ENCODE measurements at regions not wholly inside any gene's neighbourhood (a gene's known extent, or its start where the extent isn't known, plus 50 kb on each side); places are given as distances from the start of the nearest gene placed in this dataset.

DNA sequence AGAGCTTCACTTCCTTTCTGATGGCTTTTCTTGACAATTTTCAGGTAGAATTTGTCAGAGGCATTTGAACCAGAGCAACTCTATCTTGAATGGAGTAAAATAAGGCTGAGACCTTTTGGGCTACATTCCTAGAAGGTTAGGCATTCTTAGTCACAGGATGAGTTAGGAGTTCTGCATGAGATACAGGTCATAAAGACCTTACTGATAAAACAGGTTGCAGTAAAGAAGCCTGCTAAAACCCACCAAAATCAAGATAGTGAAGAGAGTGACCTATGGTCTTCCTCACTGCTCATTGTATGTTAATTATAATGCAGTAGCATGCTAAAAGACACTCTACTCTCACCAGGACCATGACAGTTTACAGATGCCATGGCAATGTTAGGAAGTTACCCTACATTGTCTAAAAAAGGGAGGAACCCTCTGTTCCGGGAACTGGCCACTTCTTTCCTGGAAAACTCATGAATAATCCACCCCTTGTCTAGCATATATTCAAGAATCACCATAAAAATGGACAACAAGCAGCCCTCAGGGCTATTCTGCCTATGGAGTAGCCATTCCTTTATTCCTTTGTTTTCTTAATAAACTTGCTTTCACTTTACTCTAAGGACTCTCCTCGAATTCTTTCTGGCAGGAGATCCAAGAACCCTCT, 1519.7 kb upstream of the TENM4 start:
- Histone ChIP-seq H3K9me3 (ENCODE audit: control insufficient read depth, insufficient read depth, low read length) (no peaks in the 10 kb centered on the region), H3K4me3 (ENCODE audit: low read depth, low read length) (no peak overlapping the region), H3K27me3 (ENCODE audit: control insufficient read depth, insufficient read depth, low read length) (no peaks in the 10 kb centered on the region), H3K27ac (ENCODE audit: low read depth, low read length) (no peak overlapping the region)
- TF ChIP-seq, protein P1, sequence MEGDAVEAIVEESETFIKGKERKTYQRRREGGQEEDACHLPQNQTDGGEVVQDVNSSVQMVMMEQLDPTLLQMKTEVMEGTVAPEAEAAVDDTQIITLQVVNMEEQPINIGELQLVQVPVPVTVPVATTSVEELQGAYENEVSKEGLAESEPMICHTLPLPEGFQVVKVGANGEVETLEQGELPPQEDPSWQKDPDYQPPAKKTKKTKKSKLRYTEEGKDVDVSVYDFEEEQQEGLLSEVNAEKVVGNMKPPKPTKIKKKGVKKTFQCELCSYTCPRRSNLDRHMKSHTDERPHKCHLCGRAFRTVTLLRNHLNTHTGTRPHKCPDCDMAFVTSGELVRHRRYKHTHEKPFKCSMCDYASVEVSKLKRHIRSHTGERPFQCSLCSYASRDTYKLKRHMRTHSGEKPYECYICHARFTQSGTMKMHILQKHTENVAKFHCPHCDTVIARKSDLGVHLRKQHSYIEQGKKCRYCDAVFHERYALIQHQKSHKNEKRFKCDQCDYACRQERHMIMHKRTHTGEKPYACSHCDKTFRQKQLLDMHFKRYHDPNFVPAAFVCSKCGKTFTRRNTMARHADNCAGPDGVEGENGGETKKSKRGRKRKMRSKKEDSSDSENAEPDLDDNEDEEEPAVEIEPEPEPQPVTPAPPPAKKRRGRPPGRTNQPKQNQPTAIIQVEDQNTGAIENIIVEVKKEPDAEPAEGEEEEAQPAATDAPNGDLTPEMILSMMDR (IDR thresholded peaks at IDR 0.05; ENCODE audit: low read depth, low read length), result no peak
- no peak for DNase-seq (ENCODE audit: low read depth, low spot score)
- ChIA-PET POLR2A (no interaction called here), CTCF (no interaction called here)

DNA sequence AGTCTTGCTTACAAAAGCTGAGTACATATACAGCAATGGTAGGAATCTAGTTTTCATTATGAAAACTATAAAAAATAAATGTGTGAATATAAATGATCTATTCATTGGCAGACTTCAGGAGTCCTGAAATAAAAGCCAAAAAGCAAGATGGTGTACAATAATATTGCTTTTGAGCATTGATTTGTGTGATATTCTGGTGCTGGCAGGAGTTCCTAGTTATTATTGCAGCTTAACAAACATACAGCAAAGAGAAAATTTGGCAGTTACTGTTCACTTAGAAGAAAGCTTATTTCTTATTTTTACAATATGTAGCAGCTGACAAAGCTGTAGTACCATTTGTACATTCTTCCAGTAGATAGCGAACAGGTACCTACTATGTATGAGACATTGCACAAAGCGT, 1518.9 kb upstream of the TENM4 start:
- no peak for DNase-seq (ENCODE audit: low read depth, low spot score)
- ChIA-PET CTCF (no interaction called here), POLR2A (no interaction called here)
- Histone ChIP-seq H3K9me3 (ENCODE audit: control insufficient read depth, insufficient read depth, low read length) (no peaks in the 10 kb centered on the region), H3K4me3 (ENCODE audit: low read depth, low read length) (no peak overlapping the region), H3K27ac (ENCODE audit: low read depth, low read length) (no peak overlapping the region), H3K27me3 (ENCODE audit: control insufficient read depth, insufficient read depth, low read length) (no peaks in the 10 kb centered on the region)
- TF ChIP-seq, protein P1 (IDR thresholded peaks at IDR 0.05; ENCODE audit: low read depth, low read length), result no peak

DNA sequence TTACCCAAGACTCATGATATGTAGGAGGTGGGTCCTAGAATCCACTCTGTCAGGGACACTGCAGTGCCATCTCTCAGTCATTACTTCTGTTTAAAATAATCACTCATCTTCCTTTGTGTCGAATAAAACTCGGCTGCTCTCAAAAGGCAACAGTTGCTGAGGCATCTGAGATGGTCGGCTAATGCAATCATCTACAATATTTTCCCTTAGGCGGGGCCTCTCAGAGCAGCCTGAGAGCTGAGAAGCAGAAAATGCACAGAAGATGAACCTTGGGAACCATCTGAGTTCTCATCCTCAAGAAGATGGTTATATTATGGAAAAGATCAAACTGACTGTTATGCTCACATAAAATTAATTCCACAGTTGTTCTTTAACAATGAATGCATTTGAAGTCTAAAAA, 1518.2 kb upstream of the TENM4 start:
- no peak overlapping the region for H3K27ac ChIP-seq (ENCODE audit: low read depth, low read length)
- CTCF ChIA-PET, result no interaction called here
- DNase-seq (ENCODE audit: low read depth, low spot score), result no peak

DNA sequence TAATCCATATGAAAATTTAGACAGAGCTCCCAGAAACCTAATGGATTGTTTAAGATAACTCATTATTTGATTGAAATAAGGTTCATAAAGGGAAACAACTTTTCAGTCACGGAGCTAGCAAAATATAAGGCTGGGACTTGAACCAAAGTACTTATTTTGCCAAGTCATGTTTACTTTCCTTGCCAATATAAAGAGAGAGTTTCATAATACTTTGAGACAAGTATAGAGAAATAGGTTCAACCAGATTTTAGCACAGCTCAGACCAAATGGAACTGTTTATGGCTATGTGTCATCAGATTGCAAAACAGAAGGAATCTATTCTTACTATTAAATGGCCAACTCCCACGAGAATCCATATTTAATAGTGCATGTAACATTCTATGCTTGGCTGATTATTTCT, 1517.5 kb upstream of the TENM4 start:
- no peaks in the 10 kb centered on the region for H3K9me3 ChIP-seq (ENCODE audit: control insufficient read depth, insufficient read depth, low read length)
- POLR2A ChIA-PET, result no interaction called here
- no peak overlapping the region for H3K27ac ChIP-seq (ENCODE audit: low read depth, low read length)
- H3K4me3 ChIP-seq (ENCODE audit: low read depth, low read length), result no peak overlapping the region
- CTCF ChIA-PET, result no interaction called here
- no peaks in the 10 kb centered on the region for H3K27me3 ChIP-seq (ENCODE audit: control insufficient read depth, insufficient read depth, low read length)
- DNase-seq (ENCODE audit: low read depth, low spot score), result peak; percentile 4
- TF ChIP-seq, protein P1 (IDR thresholded peaks at IDR 0.05; ENCODE audit: low read depth, low read length), result no peak

More for the DNA sequence above, 1518.2 kb upstream of the TENM4 start:
- TF ChIP-seq, protein P1 (IDR thresholded peaks at IDR 0.05; ENCODE audit: low read depth, low read length), result no peak
- no peaks in the 10 kb centered on the region for H3K9me3 ChIP-seq (ENCODE audit: control insufficient read depth, insufficient read depth, low read length)
- POLR2A ChIA-PET, result no interaction called here
- no peak overlapping the region for H3K4me3 ChIP-seq (ENCODE audit: low read depth, low read length)
- H3K27me3 ChIP-seq (ENCODE audit: control insufficient read depth, insufficient read depth, low read length), result no peaks in the 10 kb centered on the region

DNA sequence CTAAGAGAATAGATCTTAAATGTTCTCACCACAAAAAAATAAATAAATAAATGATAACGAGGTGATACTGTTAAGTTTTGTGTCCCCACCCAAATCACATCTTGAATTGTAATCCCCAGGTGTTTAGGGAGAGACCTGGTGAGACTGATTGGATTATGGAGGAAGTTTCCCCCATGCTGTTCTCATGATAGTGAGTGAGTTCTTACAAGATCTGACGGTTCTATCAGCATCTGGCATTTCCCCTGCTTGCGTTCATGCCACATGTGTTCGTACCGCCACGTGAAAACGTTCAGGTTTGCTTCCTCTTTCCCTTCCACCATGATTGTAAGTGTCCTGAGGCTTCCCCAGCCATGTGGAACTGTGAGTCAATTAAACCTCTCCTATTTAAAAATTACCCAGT, 1514.8 kb upstream of the TENM4 start:
- no peak overlapping the region for H3K4me3 ChIP-seq (ENCODE audit: low read depth, low read length)
- DNase-seq (ENCODE audit: low read depth, low spot score), result no peak
- H3K9me3 ChIP-seq (ENCODE audit: control insufficient read depth, insufficient read depth, low read length), result no peaks in the 10 kb centered on the region
- ChIA-PET CTCF (no interaction called here), POLR2A (no interaction called here)
- no peak overlapping the region for H3K27ac ChIP-seq (ENCODE audit: low read depth, low read length)
- no peaks in the 10 kb centered on the region for H3K27me3 ChIP-seq (ENCODE audit: control insufficient read depth, insufficient read depth, low read length)
- TF ChIP-seq, protein P1 (IDR thresholded peaks at IDR 0.05; ENCODE audit: low read depth, low read length), result no peak
